ENCODE measurements at regions not wholly inside any gene's neighbourhood (a gene's known extent, or its start where the extent isn't known, plus 50 kb on each side); places are given as distances from the start of the nearest gene placed in this dataset.
"Not testable (repeated sequence)": the region's sequence is repeated elsewhere in the genome, so short reads cannot be mapped to it uniquely, and the experiment has no call there.

- no peak for DNase-seq (ENCODE audit: low read depth)
Measured at GRCh38 chr10:109663122-109663521, 260.2 kb downstream of the XPNPEP1 start.

- not testable (repeated sequence) for DNase-seq (ENCODE audit: low read depth)
Measured at GRCh38 chr10:109652612-109653011, 270.7 kb downstream of the XPNPEP1 start.

GRCh38 chr10:109650228-109650627 lies 273.1 kb downstream of the XPNPEP1 start:
- no peak for DNase-seq (ENCODE audit: low read depth)

GRCh38 chr10:109647627-109648026 lies 275.7 kb downstream of the XPNPEP1 start:
- DNase-seq (ENCODE audit: low read depth) = peak; percentile 10

GRCh38 chr10:109633846-109634245 lies 289.5 kb downstream of the XPNPEP1 start:
- DNase-seq (ENCODE audit: low read depth) = peak; percentile 22

- not testable (repeated sequence) for DNase-seq (ENCODE audit: low read depth)
Measured at GRCh38 chr10:109633017-109633416, 290.3 kb downstream of the XPNPEP1 start.

GRCh38 chr10:109624939-109625338 lies 298.4 kb downstream of the XPNPEP1 start:
- no peak for DNase-seq (ENCODE audit: low read depth)

- no peak for DNase-seq (ENCODE audit: low read depth)
Measured at GRCh38 chr10:109622566-109622965, 300.7 kb downstream of the XPNPEP1 start.

GRCh38 chr10:109620396-109620795 lies 302.9 kb downstream of the XPNPEP1 start:
- no peak for DNase-seq (ENCODE audit: low read depth)

- no peak for DNase-seq (ENCODE audit: low read depth)
Measured at GRCh38 chr10:109619914-109620313, 303.4 kb downstream of the XPNPEP1 start.

- DNase-seq (ENCODE audit: low read depth) = no peak
Measured at GRCh38 chr10:109618748-109619147, 304.6 kb downstream of the XPNPEP1 start.

- no peak for DNase-seq (ENCODE audit: low read depth)
Measured at GRCh38 chr10:109618301-109618700, 305.0 kb downstream of the XPNPEP1 start.

GRCh38 chr10:109616359-109616980 lies 306.8 kb downstream of the XPNPEP1 start:
- DNase-seq (ENCODE audit: low read depth) = peak; percentile 17

GRCh38 chr10:109595356-109595755 lies 328.0 kb downstream of the XPNPEP1 start:
- DNase-seq (ENCODE audit: low read depth) = peak; percentile 14

- peak; percentile 47 for DNase-seq (ENCODE audit: low read depth)
Measured at GRCh38 chr10:109593682-109594081, 329.6 kb downstream of the XPNPEP1 start.

- peak; percentile 8 for DNase-seq (ENCODE audit: low read depth)
Measured at GRCh38 chr10:109592391-109592790, 330.9 kb downstream of the XPNPEP1 start.

GRCh38 chr10:109591601-109592000 lies 331.7 kb downstream of the XPNPEP1 start:
- peak; percentile 7 for DNase-seq (ENCODE audit: low read depth)

GRCh38 chr10:109588259-109588658 lies 335.1 kb downstream of the XPNPEP1 start:
- no peak for DNase-seq (ENCODE audit: low read depth)

- DNase-seq (ENCODE audit: low read depth) = peak; percentile 4
Measured at GRCh38 chr10:109587366-109587765, 335.9 kb downstream of the XPNPEP1 start.

- no peak for DNase-seq (ENCODE audit: low read depth)
Measured at GRCh38 chr10:109556399-109556798, 366.9 kb downstream of the XPNPEP1 start.

- DNase-seq (ENCODE audit: low read depth) = not testable (repeated sequence)
Measured at GRCh38 chr10:109542050-109542603, 381.2 kb downstream of the XPNPEP1 start.

- DNase-seq (ENCODE audit: low read depth) = no peak
Measured at GRCh38 chr10:109534193-109534592, 389.1 kb downstream of the XPNPEP1 start.

GRCh38 chr10:109529258-109529657 lies 394.1 kb downstream of the XPNPEP1 start:
- DNase-seq (ENCODE audit: low read depth) = no peak

GRCh38 chr10:109517748-109518147 lies 405.6 kb downstream of the XPNPEP1 start:
- DNase-seq (ENCODE audit: low read depth) = no peak
